CD14-positive monocyte (primary cell): ENCODE measurements at regions not wholly inside any gene's neighbourhood (a gene's known extent, or its start where the extent isn't known, plus 50 kb on each side); places are given as distances from the start of the nearest gene placed in this dataset.

ENCODE experiments used
- DNase-seq, 3 donors: peaks; one replicate each; pipeline ENCODE4 v3.0.0-alpha.2; 2011 to 2022
- H2AFZ ChIP-seq: 2 replicates; pipeline ENCODE4 v1.6.0; 2012; ENCODE audit warnings: mild to moderate bottlenecking, low read depth, low read length, inconsistent platforms; ENCODE audit not compliant: insufficient read depth, poor library complexity, severe bottlenecking
- H3K27ac ChIP-seq, 2 donors: 1 replicate in 1 of 2; 2 replicates in 1 of 2; pipeline ENCODE4 v1.5.1; 2012 to 2013; ENCODE audit warnings: low read length in 2 of 2, control low read depth in 1 of 2, inconsistent platforms in 1 of 2, low read depth in 1 of 2, mild to moderate bottlenecking in 1 of 2
- H3K27me3 ChIP-seq, 2 donors: one replicate each; pipeline versions ENCODE4 v1.6.0 to v1.6.1; 2011 to 2013; ENCODE audit warnings: low read length in 2 of 2; ENCODE audit not compliant: control insufficient read depth in 2 of 2, insufficient read depth in 2 of 2
- H3K36me3 ChIP-seq, 2 donors: replicated peaks in 1 of 2; 1 replicate in 1 of 2; 2 replicates in 1 of 2; pipeline versions ENCODE4 v1.5.1 to v1.6.1; 2012 to 2013; ENCODE audit warnings: low read length in 2 of 2, control low read depth in 1 of 2, inconsistent platforms in 1 of 2, mild to moderate bottlenecking in 1 of 2; ENCODE audit not compliant: insufficient read depth in 2 of 2, control insufficient read depth in 1 of 2
- H3K4me1 ChIP-seq, 2 donors: 1 replicate in 1 of 2; 2 replicates in 1 of 2; pipeline versions ENCODE4 v1.5.1 to v1.6.1; 2012 to 2013; ENCODE audit warnings: low read length in 2 of 2, control low read depth in 1 of 2, inconsistent platforms in 1 of 2, mild to moderate bottlenecking in 1 of 2, moderate library complexity in 1 of 2; ENCODE audit not compliant: insufficient read depth in 2 of 2, control insufficient read depth in 1 of 2
- H3K4me2 ChIP-seq: replicated peaks from 2 replicates; pipeline ENCODE3; 2012; ENCODE audit warnings: low read length, moderate library complexity, mild to moderate bottlenecking; ENCODE audit not compliant: poor library complexity, severe bottlenecking; ENCODE audit errors: extremely low read depth
- H3K4me3 ChIP-seq, 3 experiments: fragments of 200-600 bp in 1 of 3; sonication (generic) in 1 of 3; replicated peaks in 1 of 3; 1 replicate in 2 of 3; 2 replicates in 1 of 3; pipeline ENCODE4 v1.5.1; 2011 to 2013; ENCODE audit warnings: low read length in 3 of 3, mild to moderate bottlenecking in 3 of 3, control low read depth in 2 of 3, low read depth in 2 of 3, inconsistent platforms in 1 of 3, moderate library complexity in 1 of 3
- H3K79me2 ChIP-seq: 2 replicates; pipeline ENCODE4 v1.6.0; 2012; ENCODE audit warnings: mild to moderate bottlenecking, control low read depth, inconsistent platforms, low read length, moderate library complexity; ENCODE audit not compliant: insufficient read depth
- H3K9ac ChIP-seq: 2 replicates; pipeline ENCODE4 v1.6.0; 2017; ENCODE audit warnings: low read length, mild to moderate bottlenecking; ENCODE audit not compliant: insufficient read depth, poor library complexity, severe bottlenecking
- H3K9me3 ChIP-seq, 2 donors: replicated peaks in 1 of 2; 1 replicate in 1 of 2; 2 replicates in 1 of 2; pipeline versions ENCODE4 v1.5.1 to v1.6.1; 2012 to 2013; ENCODE audit warnings: low read length in 2 of 2, control low read depth in 1 of 2; ENCODE audit not compliant: control insufficient read depth in 1 of 2, insufficient read depth in 1 of 2
- H4K20me1 ChIP-seq: 2 replicates; pipeline ENCODE4 v1.6.0; 2012; ENCODE audit warnings: mild to moderate bottlenecking, low read length, control low read depth, moderate library complexity; ENCODE audit not compliant: insufficient read depth
- H3K27ac Mint-ChIP-seq, 7 donors: one replicate each; pipeline ENCODE4 v1.8.0; 2020; ENCODE audit warnings: mild to moderate bottlenecking in 7 of 7, mixed read lengths in 7 of 7, moderate library complexity in 6 of 7, inconsistent platforms in 2 of 7
- H3K27me3 Mint-ChIP-seq, 3 donors: one replicate each; pipeline ENCODE4 v1.8.0; 2021 to 2022; ENCODE audit warnings: low read depth in 3 of 3, mild to moderate bottlenecking in 3 of 3, mixed read lengths in 3 of 3, moderate library complexity in 3 of 3, inconsistent platforms in 1 of 3
- H3K36me3 Mint-ChIP-seq, 2 donors: one replicate each; pipeline ENCODE4 v1.8.0; 2020; ENCODE audit warnings: mixed read lengths in 2 of 2, inconsistent platforms in 1 of 2, mild to moderate bottlenecking in 1 of 2
- H3K4me1 Mint-ChIP-seq: one replicate; pipeline ENCODE4 v1.8.0; 2020; ENCODE audit warnings: mild to moderate bottlenecking, mixed read lengths
- H3K4me3 Mint-ChIP-seq, 2 donors: one replicate each; pipeline ENCODE4 v1.8.0; 2020; ENCODE audit warnings: mild to moderate bottlenecking in 2 of 2, mixed read lengths in 2 of 2, moderate library complexity in 1 of 2
- H3K9me3 Mint-ChIP-seq, 7 donors: one replicate each; pipeline ENCODE4 v1.8.0; 2020 to 2022; ENCODE audit warnings: mixed read lengths in 7 of 7, mild to moderate bottlenecking in 6 of 7, moderate library complexity in 6 of 7, inconsistent platforms in 2 of 7
- WGBS: methylation state at CpG from one replicate; pipeline ENCODE4 v1.1.5; 2013; ENCODE audit warnings: missing lambda C conversion rate; ENCODE audit not compliant: insufficient coverage; 5-methylcytosine and 5-hydroxymethylcytosine counted together
- intact Hi-C, 2 donors: fragments of 100-400 bp; cut with micrococcal nuclease; formaldehyde crosslinking; loops; one replicate each; pipeline versions ENCODE4 v1.15.0 to v1.15.1; 2023
- TF ChIP-seq, protein P1 (sequence below): fragments of 200-600 bp; IDR thresholded peaks from one replicate; pipeline ENCODE4 v1.8.0; 2022; ENCODE audit warnings: antibody characterized with exemption, mild to moderate bottlenecking

DNA sequence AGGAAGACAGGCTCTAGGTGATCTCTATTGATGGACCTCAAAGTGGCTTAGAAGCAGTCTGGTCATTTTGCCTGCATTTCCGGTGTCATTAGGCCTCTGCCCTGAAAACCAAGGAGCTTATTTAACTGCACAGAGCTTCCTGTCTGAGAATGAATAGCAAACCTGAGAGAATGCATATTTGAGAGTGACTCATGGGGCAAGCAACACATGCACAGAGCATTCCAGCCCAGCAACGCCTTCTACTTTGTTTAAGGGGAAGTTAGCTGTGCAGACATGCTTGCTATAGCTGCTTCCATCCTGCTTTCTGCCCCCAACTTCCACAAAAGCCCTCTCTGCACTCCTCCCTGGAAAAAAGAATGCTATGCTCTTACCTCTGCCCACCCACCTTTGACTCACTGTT is 232.8 kb downstream of the GRB14 start:
- Histone ChIP-seq H4K20me1 (no peaks in the 10 kb centered on the region), H2AFZ (no peak overlapping the region), H3K9me3 (no peaks in the 10 kb centered on the region), H3K27ac (no peak overlapping the region), H3K27me3 (no peaks in the 10 kb centered on the region), H3K9ac (no peak overlapping the region), H3K79me2 (no peaks in the 10 kb centered on the region), H3K36me3 (no peaks in the 10 kb centered on the region), H3K4me3 (no peak overlapping the region), H3K4me1 (no peaks in the 10 kb centered on the region), H3K4me2 (no peak overlapping the region)
- DNase-seq = no peak
- TF ChIP-seq, protein P1, sequence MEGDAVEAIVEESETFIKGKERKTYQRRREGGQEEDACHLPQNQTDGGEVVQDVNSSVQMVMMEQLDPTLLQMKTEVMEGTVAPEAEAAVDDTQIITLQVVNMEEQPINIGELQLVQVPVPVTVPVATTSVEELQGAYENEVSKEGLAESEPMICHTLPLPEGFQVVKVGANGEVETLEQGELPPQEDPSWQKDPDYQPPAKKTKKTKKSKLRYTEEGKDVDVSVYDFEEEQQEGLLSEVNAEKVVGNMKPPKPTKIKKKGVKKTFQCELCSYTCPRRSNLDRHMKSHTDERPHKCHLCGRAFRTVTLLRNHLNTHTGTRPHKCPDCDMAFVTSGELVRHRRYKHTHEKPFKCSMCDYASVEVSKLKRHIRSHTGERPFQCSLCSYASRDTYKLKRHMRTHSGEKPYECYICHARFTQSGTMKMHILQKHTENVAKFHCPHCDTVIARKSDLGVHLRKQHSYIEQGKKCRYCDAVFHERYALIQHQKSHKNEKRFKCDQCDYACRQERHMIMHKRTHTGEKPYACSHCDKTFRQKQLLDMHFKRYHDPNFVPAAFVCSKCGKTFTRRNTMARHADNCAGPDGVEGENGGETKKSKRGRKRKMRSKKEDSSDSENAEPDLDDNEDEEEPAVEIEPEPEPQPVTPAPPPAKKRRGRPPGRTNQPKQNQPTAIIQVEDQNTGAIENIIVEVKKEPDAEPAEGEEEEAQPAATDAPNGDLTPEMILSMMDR = no peak
- Mint-ChIP-seq H3K36me3 (no peaks in the 10 kb centered on the region), H3K27me3 (peaks cover 0 to 2% (median 2%) of the 10 kb centered on the region in 3 donors), H3K4me3 (no peak overlapping the region), H3K4me1 (no peaks in the 10 kb centered on the region), H3K27ac (no peak overlapping the region), H3K9me3 (peaks cover 0 to 3% (median 0%) of the 10 kb centered on the region in 7 donors)
- intact Hi-C loops = no loop called here
- 18% methylated on average over 1 of the region's 2 CpGs for WGBS

DNA sequence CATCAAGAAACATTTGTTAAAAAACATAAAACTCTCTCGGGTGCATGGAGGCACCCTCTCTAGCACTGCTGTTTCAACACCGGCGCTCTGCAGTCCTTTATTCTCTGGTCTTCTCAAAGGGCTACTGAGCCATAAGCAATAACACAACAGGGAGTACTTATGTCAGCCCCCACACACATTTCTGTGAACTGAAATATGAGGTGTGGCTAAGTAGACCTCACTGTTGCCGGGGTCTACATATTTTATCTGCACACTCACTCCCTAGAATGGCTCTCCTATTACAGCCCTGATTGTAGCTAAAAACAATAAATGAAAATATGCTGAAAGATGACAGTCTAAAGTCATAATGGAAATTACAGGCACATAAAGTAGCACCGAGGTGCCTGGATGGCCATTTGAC is 235.1 kb downstream of the GRB14 start:
- H3K4me1 ChIP-seq = no peaks in the 10 kb centered on the region
- H4K20me1 ChIP-seq = no peaks in the 10 kb centered on the region
- Mint-ChIP-seq H3K27ac (no peak overlapping the region), H3K27me3 (peaks cover 0 to 2% (median under 1%) of the 10 kb centered on the region in 3 donors), H3K9me3 (peaks cover 0 to 2% (median 0%) of the 10 kb centered on the region in 7 donors), H3K36me3 (no peaks in the 10 kb centered on the region), H3K4me3 (no peak overlapping the region), H3K4me1 (no peaks in the 10 kb centered on the region)
- no peak overlapping the region for H3K9ac ChIP-seq
- H3K9me3 ChIP-seq = no peaks in the 10 kb centered on the region
- H3K27ac ChIP-seq = no peak overlapping the region
- H3K79me2 ChIP-seq = no peaks in the 10 kb centered on the region
- 95% methylated on average over 2 of the region's 5 CpGs for WGBS
- no peak overlapping the region for H3K4me3 ChIP-seq
- H3K4me2 ChIP-seq = no peak overlapping the region
- H2AFZ ChIP-seq = no peak overlapping the region
- H3K27me3 ChIP-seq = no peaks in the 10 kb centered on the region
- intact Hi-C loops = no loop called here
- DNase-seq = no peak
- TF ChIP-seq, protein P1 = no peak
- H3K36me3 ChIP-seq = no peaks in the 10 kb centered on the region
